GM23248 (cell line): ENCODE measurements at regions not wholly inside any gene's neighbourhood (a gene's known extent, or its start where the extent isn't known, plus 50 kb on each side); places are given as distances from the start of the nearest gene placed in this dataset.
"Not testable (repeated sequence)": the region's sequence is repeated elsewhere in the genome, so short reads cannot be mapped to it uniquely, and the experiment has no call there.

Source experiments
- EZH2 ChIP-seq: fragments of 200-600 bp; sonication (generic); IDR thresholded peaks from 2 replicates; pipeline ENCODE4 v1.6.1; 2018; ENCODE audit warnings: antibody characterized with exemption, mild to moderate bottlenecking; ENCODE audit not compliant: insufficient read depth, poor library complexity, severe bottlenecking
- EZH2phosphoT487 ChIP-seq: fragments of 200-600 bp; sonication (generic); IDR thresholded peaks from 2 replicates; pipeline ENCODE4 v1.6.1; 2018; ENCODE audit warnings: antibody characterized with exemption, moderate library complexity, mild to moderate bottlenecking, low read depth; ENCODE audit not compliant: insufficient read depth

DNA sequence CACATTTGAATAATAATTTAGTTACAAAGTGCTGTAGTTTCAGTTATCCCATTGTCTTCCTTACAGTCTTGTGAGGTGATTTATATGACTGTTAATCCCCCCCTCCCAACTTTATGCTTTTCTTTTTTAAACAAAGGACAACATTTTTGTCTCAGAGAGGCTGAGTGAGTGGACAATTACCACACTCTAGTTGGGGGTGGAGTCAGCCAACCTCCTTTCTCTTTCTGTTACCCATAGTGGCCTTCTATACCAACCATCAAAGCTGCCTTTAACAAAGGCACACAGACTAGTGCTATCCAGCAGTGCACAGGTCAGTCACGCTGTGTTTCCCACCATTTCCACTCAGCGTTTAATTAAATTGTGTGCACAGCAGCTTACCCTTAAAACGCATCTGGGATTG lies 114.3 kb upstream of the SPATA31A3 start:
- not testable (repeated sequence) for TF ChIP-seq EZH2phosphoT487, EZH2
